Fibroblast of the aortic adventitia (primary cell): ENCODE measurements at regions not wholly inside any gene's neighbourhood (a gene's known extent, or its start where the extent isn't known, plus 50 kb on each side); places are given as distances from the start of the nearest gene placed in this dataset.
"Not testable (repeated sequence)": the region's sequence is repeated elsewhere in the genome, so short reads cannot be mapped to it uniquely, and the experiment has no call there.

Experiments
- DNase-seq: peaks from one replicate; pipeline ENCODE4 v3.0.0-alpha.2; 2010; ENCODE audit warnings: low read depth
- H3K4me3 ChIP-seq: 2 replicates; pipeline ENCODE4 v1.5.1; 2011; ENCODE audit warnings: low read depth, mild to moderate bottlenecking, control low read depth, low read length, moderate library complexity
- CTCF ChIP-seq: IDR thresholded peaks from 2 replicates; pipeline ENCODE4 v1.5.1; 2011; ENCODE audit warnings: mild to moderate bottlenecking, low read length, control low read depth, inconsistent platforms; ENCODE audit not compliant: insufficient read depth

GRCh38 chr9:94441796-94442195 lies 113.1 kb upstream of the PCAT7 start:
- no peak for DNase-seq
- TF ChIP-seq CTCF, result no peak
- H3K4me3 ChIP-seq, result no peak overlapping the region

- H3K4me3 ChIP-seq, result no peak overlapping the region
- TF ChIP-seq CTCF, result no peak
- DNase-seq, result no peak
These were observed 111.7 kb upstream of the PCAT7 start for GRCh38 chr9:94443032-94443722.

- TF ChIP-seq CTCF, result no peak
- no peak for DNase-seq
These were observed 109.0 kb upstream of the PCAT7 start for GRCh38 chr9:94445863-94446262.

GRCh38 chr9:94449486-94449885 lies 105.4 kb upstream of the PCAT7 start:
- H3K4me3 ChIP-seq, result no peak overlapping the region
- DNase-seq, result no peak
- no peak for TF ChIP-seq CTCF

More at GRCh38 chr9:94445863-94446262, 109.0 kb upstream of the PCAT7 start:
- no peak overlapping the region for H3K4me3 ChIP-seq

GRCh38 chr9:94464790-94465189 lies 90.1 kb upstream of the PCAT7 start:
- no peak for DNase-seq
- no peak for TF ChIP-seq CTCF
- H3K4me3 ChIP-seq, result no peak overlapping the region

- not testable (repeated sequence) for H3K4me3 ChIP-seq, DNase-seq
These were observed 82.8 kb upstream of the PCAT7 start for GRCh38 chr9:94472063-94472462.

- peak; percentile 81 for DNase-seq
- no peak overlapping the region for H3K4me3 ChIP-seq
- TF ChIP-seq CTCF, result no peak
These were observed 82.0 kb upstream of the PCAT7 start for GRCh38 chr9:94472806-94473360.
